LNCaP clone FGC (cell line): ENCODE measurements at regions not wholly inside any gene's neighbourhood (a gene's known extent, or its start where the extent isn't known, plus 50 kb on each side); places are given as distances from the start of the nearest gene placed in this dataset.

Experiments used
- DNase-seq: peaks from one replicate; pipeline ENCODE4 v3.0.0-alpha.2; 2011; ENCODE audit warnings: low read depth
- H3K4me3 ChIP-seq: 2 replicates; pipeline ENCODE4 v1.5.1; 2011; ENCODE audit warnings: mild to moderate bottlenecking, low read depth, low read length, control low read depth
- CTCF ChIP-seq: IDR thresholded peaks from 2 replicates; pipeline ENCODE4 v1.5.1; 2012; ENCODE audit warnings: mild to moderate bottlenecking; ENCODE audit not compliant: control insufficient read depth, insufficient read depth; ENCODE audit errors: extremely low read depth

DNA sequence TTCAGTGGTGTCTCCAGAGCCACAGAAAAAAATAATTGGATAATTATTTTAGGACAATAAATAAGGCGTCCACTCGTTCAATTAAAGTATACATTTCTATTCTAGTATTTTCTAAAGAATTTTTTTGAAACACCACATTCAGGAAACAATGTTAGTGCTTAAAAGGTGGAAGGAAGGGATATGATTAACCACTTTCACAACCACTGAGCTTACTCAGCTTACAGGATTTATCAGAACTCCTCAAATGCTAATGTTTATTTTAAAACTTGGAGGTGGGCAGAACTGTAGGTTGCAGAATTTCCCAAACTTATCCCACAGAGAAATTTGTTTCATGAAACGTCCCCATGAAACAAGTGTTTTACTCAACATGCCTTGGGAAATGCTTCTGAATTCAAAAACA lies 54.3 kb upstream of the MAGEB2 start:
- TF ChIP-seq CTCF = no peak
- H3K4me3 ChIP-seq = no peak overlapping the region
- DNase-seq = no peak
